Chondrocyte (in vitro differentiated cells): ENCODE measurements at regions not wholly inside any gene's neighbourhood (a gene's known extent, or its start where the extent isn't known, plus 50 kb on each side); places are given as distances from the start of the nearest gene placed in this dataset.

Experiments used
- DNase-seq: peaks from one replicate; pipeline ENCODE4 v3.0.0; 2021; ENCODE audit warnings: mixed read lengths, low spot score
- H3K27ac Mint-ChIP-seq: one replicate; pipeline ENCODE4 v1.8.0; 2021; ENCODE audit warnings: mild to moderate bottlenecking, moderate library complexity, mixed read lengths; ENCODE audit not compliant: unreplicated experiment
- H3K27me3 Mint-ChIP-seq: 2 replicates; pipeline ENCODE4 v1.8.0; 2021; ENCODE audit warnings: low read depth, mixed read lengths
- H3K36me3 Mint-ChIP-seq: 2 replicates; pipeline ENCODE4 v1.8.0; 2021; ENCODE audit warnings: low read depth, mixed read lengths
- H3K4me1 Mint-ChIP-seq: 2 replicates; pipeline ENCODE4 v1.8.0; 2021; ENCODE audit warnings: low read depth, mild to moderate bottlenecking, mixed read lengths
- H3K4me3 Mint-ChIP-seq: one replicate; pipeline ENCODE4 v1.8.0; 2021; ENCODE audit warnings: mild to moderate bottlenecking, moderate library complexity, mixed read lengths; ENCODE audit not compliant: unreplicated experiment
- H3K9me3 Mint-ChIP-seq: 2 replicates; pipeline ENCODE4 v1.8.0; 2021; ENCODE audit warnings: low read depth, mixed read lengths
- CTCF ChIP-seq: fragments of 200-600 bp; sonication (generic); IDR thresholded peaks from 2 replicates; pipeline ENCODE4 v1.5.0; 2021; ENCODE audit warnings: antibody characterized with exemption, mild to moderate bottlenecking, moderate library complexity

DNA sequence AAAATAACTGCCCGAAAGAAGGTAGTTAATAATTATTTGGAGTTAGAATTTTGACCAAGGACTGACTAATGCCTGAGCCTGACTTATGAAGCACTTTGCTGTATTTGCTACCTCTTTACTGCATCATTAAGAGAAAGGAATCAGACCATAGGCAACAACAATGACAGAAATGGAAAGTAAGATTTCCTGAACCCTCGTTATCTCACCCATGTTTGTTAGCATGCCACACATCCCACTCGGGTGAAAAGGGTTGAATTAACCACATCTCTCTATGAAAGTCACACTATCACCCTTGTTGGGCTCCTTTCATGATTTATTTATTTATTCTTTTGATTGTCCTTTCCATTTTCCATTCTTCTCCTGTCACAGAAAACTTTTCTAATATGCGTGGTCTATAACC lies 59.6 kb downstream of the OLIG3 start:
- H3K27ac Mint-ChIP-seq, result no peak overlapping the region
- no peak overlapping the region for H3K4me3 Mint-ChIP-seq
- no peaks in the 10 kb centered on the region for H3K4me1 Mint-ChIP-seq
- H3K9me3 Mint-ChIP-seq, result peaks cover 13% of the 10 kb centered on the region
- no peak for DNase-seq
- H3K27me3 Mint-ChIP-seq, result peaks cover 32% of the 10 kb centered on the region
- H3K36me3 Mint-ChIP-seq, result peaks cover 1% of the 10 kb centered on the region
- TF ChIP-seq CTCF, result no peak

- DNase-seq, result no peak
- Mint-ChIP-seq H3K9me3 (no peaks in the 10 kb centered on the region), H3K27ac (no peak overlapping the region), H3K27me3 (peaks cover 27% of the 10 kb centered on the region), H3K36me3 (no peaks in the 10 kb centered on the region), H3K4me1 (no peaks in the 10 kb centered on the region), H3K4me3 (no peak overlapping the region)
- TF ChIP-seq CTCF, result no peak
Observed at GRCh38 chr6:137432054-137432611, 62.1 kb downstream of the OLIG3 start.

- no peak for DNase-seq
- no peaks in the 10 kb centered on the region for H3K36me3 Mint-ChIP-seq
- H3K9me3 Mint-ChIP-seq, result no peaks in the 10 kb centered on the region
- H3K27me3 Mint-ChIP-seq, result peaks cover 28% of the 10 kb centered on the region
- H3K4me1 Mint-ChIP-seq, result no peaks in the 10 kb centered on the region
- no peak overlapping the region for H3K4me3 Mint-ChIP-seq
- H3K27ac Mint-ChIP-seq, result no peak overlapping the region
- TF ChIP-seq CTCF, result no peak
Observed at GRCh38 chr6:137430954-137431353, 63.2 kb downstream of the OLIG3 start.

- H3K27ac Mint-ChIP-seq, result no peak overlapping the region
- TF ChIP-seq CTCF, result no peak
- H3K4me3 Mint-ChIP-seq, result no peak overlapping the region
- H3K4me1 Mint-ChIP-seq, result no peaks in the 10 kb centered on the region
- no peaks in the 10 kb centered on the region for H3K9me3 Mint-ChIP-seq
- no peak for DNase-seq
- peaks cover 37% of the 10 kb centered on the region for H3K27me3 Mint-ChIP-seq
- no peaks in the 10 kb centered on the region for H3K36me3 Mint-ChIP-seq
Observed at GRCh38 chr6:137427656-137428290, 66.4 kb downstream of the OLIG3 start.

DNA sequence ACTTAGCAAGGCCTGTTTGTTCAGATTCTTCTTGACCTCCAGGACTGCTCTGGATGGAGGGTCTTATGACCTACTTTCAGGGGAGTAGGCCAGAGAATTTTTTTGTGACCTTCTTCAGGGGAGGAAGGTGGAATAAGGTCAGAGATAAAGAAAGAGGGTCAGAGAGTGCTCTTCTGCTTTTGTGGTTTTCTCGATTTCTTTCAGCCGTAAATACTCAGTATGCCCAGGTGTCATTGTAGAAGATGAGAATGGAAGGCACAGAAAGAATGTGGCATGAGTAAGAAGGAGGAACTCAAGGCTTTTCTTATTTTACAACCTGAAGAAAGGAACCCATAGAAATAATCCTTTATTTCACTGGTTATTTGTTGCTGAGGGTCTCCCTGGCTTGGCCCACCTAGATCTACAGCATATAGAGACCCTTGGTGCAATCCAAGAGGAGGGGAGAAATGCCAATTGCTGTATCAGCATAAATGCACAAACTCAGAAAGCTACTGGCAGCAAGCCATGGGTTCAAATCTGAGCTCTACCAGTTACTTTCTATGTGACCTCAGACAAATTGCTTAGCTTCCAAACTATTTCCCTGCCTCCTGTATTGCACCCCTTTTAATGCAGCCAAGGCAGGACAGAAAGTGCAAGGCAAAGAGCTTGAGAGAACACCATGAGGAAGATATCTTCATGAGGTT lies 68.0 kb downstream of the OLIG3 start:
- no peak overlapping the region for H3K27ac Mint-ChIP-seq
- no peak for TF ChIP-seq CTCF
- H3K27me3 Mint-ChIP-seq, result peaks cover 35% of the 10 kb centered on the region
- no peak for DNase-seq
- no peak overlapping the region for H3K4me3 Mint-ChIP-seq
- no peaks in the 10 kb centered on the region for H3K36me3 Mint-ChIP-seq
- peaks cover 3% of the 10 kb centered on the region for H3K9me3 Mint-ChIP-seq
- no peaks in the 10 kb centered on the region for H3K4me1 Mint-ChIP-seq
